GM21367 (cell line): ENCODE measurements at regions not wholly inside any gene's neighbourhood (a gene's known extent, or its start where the extent isn't known, plus 50 kb on each side); places are given as distances from the start of the nearest gene placed in this dataset.

Experiments used
- ATAC-seq: cut with Tn5 transposase; IDR thresholded peaks from one replicate; pipeline ENCODE4 v1.9.1; 2021; ENCODE audit not compliant: unreplicated experiment

DNA sequence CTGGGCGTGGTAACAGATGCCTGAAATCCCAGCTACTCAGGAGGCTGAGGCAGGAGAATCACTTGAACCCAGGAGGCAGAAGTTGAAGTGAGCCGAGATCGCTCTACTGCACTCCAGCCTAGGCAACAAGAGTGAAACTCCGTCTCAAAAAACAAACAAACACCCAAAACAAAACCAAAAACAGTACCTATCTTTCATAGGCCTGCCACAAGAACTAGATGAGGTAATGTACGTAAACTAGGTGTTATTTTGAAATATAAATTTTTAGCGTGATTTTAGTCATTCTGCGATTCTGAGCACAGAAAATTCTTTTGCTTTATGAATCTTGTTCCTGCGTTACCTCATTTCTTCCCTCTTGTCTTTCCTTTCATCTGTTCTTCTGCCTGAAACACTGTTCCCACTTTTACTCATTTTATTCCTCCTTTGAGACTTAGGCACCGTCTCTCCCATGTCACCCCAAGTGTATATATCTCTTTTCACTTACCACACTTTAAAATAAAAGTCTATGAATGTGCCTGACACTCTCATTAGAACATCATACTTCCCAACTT lies 238.2 kb upstream of the HTR2A start:
- ATAC-seq, result no peak

DNA sequence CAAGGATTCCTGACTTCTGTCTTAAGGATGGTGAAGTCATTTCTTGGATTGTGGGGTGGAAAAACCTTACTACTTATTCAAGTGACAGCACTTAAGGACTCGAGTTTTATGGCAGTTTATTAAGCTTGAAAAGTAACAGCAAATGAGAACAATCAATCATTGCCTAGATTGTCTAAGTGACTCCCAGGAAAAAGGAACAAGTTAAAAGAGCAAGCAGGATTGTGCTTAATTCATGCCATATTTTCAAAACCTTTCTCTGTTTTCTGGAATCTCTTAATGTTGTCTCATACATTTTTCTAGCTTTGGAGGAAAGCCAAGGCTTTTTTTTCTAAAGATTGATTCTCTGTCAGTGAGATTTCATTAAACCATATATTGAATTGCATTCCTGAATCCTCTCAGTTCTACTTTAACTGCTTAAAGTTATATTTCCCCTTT lies 236.2 kb upstream of the HTR2A start:
- ATAC-seq, result no peak

DNA sequence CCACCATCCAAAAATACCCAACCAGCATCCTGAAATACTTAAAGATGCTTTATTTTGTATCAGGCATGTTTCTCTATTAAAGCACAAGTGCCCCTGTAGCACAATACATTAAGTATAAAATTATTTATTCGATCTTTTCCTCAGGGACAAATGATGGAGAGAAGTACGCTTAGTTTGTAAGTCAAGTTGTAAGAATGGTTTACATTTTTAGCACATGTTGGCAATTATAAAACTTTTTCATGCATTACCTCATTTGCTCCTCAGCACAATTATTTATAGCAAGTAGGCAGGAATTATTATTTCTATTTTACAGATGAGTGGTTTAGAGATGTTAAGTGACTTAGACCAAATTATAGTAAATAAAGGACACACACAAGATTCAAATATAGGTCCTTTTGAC lies 232.6 kb upstream of the HTR2A start:
- ATAC-seq, result no peak

DNA sequence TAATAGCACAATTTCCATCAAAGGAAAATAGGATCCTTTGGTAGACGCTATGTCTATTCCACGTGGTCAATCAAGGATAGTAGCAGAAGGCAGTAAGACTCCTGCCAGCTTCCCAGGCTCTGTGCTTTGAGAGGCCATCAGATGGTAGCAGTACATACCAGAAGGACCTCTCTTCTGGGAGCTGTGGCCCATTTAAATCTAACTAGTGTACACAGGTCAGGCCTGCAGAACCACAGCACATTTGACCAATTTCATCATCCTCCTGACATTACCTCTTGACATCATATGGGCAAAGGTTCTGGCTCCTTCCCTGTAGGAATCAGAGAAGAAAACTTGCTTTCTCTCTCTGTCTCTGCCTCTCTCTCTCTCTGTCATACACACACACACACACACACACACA lies 229.6 kb upstream of the HTR2A start:
- no peak for ATAC-seq

DNA sequence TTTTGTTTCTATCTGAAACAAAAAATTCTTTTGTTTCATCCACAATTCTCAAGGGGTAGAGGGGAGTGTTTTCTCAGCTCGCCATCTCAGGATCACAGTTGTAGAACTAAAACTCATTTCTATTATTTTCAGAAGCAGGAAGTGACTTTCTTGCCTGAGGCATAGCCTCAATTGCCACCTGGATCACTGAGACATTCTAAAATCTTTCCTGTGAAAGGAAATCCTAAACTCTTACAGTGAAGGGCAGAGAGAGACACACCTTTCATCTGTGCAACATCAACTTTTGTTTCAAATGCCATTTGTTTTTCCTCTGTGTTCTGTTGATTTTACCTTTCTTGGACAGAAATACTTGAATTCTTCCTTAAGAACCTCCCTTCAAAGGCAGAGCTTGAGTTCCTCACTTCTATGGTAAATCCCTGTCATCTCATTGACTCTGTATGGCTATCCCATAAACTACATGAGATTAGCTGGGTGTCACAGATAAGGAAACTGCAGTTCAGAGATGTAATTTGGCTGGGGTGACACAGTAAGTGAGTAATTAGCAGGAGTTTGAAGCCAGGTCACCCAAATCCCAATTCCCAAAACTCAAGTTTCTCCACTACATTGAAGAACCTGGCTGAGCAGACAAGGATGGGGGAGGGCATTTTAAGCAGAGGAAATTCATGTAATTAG lies 224.4 kb upstream of the HTR2A start:
- no peak for ATAC-seq

DNA sequence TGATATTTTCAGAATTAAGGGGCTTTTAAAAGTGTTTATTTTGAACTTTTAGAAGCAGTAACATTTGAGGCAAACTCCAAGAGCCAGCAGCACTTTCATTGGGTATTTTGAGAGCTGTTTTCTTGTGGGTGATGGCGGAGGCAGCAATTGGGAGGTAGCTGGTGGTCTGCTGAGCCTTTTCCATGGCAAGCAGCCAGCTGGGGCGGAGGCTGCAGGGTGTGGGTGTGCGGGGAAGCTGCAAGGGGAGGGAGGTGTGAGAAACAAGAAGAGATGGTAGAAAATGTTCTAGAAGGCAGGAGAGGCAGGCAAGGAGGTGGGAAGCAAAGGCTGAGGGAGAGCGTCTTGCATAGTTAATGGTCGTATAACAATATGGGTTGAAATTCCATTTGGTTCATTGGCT lies 223.4 kb upstream of the HTR2A start:
- no peak for ATAC-seq

DNA sequence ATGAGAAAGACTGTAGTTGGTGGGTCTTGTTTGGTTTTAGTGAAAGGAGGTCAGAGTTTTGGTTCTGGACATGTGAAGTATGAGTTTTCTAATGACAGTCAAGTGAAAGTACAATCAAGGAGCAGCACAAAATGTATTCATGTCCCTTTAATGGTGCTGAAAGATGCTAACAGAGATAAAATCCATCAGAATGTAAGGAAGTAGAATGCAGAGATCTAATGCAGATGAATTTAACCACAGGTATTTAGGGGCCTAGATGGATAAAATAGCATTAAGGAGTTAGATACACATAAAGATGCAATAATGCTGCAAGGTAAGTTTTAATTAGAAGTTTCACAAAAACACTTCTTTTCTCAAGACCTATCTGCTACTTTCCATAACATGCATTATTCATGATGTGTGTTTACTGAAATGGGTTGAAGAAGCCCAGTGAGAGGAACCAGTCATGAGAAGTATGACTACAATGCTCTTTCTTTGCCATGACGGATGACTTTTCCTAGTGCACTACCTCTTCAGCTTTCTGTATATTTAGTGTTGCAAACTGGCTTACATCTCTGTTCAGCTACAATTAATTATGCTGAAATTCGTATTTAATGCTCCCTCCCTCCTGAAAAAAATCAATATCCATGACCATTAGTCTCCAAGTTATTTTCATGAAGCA lies 222.9 kb upstream of the HTR2A start:
- ATAC-seq, result no peak

DNA sequence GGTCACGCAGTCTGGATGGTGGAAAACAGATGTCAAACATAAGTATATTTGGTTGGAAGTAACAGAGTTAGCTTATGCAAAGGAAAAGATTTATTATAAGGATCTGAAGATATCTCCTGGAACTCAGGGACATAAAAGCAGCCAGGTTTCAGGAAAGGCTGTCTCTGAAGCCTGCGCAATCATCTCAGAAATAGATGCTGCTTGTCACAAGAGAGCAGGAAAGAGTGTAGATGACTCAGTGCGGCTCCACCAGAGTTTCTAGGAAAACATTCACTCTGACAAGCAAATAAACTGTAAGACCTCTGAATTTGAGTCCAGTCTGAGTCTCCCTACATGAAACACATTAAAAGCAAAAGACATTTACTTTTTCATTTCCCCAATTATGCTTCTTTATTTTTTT lies 220.4 kb upstream of the HTR2A start:
- no peak for ATAC-seq

DNA sequence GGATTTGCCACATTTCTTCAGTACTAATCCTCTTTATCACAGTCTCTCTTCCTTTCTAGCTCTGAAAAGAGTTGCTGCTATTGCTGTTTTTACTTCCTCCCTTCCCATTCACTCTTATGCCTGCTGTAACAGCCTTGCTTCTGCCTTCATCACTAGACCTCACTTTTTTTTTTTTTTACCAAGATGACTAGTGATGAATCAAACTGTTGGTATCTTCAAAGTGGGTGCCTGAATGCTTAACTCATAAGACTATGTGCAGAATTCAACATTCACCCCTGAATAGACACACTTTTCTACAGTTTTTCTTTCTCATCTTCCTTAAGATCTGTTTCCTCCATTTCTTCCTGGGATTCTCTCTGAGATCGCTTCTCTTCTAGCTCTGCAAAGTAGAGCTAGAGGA lies 217.2 kb upstream of the HTR2A start:
- no peak for ATAC-seq

DNA sequence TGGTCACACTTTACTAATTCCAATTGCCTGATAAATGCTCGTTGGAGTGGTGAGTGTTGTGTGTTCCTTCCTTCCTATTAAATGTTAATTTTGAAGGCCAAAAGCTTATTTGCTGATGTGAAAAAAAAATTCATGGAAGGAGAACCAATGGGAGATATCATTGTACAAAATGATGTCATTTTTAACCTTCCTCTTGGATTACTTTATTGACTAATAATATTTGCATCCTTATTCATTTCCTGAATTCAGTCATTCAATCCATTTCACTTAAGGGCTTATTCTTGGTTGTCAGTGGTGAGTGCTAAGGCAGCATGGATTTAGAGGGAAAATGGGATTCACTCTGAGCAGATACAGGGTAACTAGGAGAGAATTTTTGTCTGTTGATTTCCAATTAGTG lies 216.0 kb upstream of the HTR2A start:
- ATAC-seq, result no peak

DNA sequence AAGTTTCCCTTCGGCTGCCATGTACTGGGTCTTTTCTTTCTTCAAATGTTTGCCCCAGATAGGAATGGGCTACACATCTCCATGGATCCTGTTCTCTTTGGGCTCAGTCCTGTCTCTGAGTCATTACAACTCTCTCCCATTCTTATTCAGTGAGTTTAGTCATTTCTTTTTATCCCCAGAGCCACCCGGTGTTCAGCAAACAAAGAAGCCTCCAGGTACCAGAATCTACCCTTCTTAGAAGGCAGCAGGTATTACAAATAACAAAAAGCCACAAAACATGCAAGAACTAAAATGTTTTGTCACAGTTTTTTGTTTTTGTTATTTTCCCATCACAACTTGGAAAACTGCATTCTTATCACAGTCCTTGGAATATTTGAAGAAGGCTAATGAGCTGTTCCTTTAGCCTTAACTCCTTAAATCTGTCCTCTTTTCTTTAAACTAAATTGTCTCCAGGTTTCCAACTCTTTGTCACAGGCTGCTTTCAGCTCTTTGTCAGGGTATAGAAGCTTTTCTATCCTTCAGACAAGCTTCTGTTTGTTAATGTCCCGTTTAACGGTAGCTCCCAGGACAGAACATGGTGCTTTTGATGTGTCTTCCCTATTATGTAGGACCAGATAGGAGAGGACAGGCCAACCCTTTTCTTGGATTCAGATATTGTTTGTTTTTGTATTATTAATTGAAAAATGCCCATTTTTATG lies 215.5 kb upstream of the HTR2A start:
- no peak for ATAC-seq

DNA sequence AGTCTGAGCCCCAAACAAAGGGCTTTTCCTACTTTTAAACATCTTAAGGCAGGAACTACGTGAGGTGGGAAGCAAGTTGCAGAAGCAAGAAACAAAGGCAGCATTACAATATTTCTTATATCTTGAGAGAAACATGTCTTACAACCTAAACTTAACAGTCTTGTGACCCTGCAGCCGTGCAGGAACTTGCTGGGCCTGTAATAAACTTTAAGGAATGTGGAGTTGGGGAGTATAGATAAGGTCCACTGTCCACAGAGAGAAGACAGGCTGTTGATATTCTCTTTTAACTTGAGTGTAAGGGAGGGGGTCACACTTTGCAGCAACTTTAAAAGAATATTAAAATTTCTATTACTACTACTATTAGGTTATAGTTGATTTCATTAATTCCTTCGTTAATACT lies 214.6 kb upstream of the HTR2A start:
- no peak for ATAC-seq

DNA sequence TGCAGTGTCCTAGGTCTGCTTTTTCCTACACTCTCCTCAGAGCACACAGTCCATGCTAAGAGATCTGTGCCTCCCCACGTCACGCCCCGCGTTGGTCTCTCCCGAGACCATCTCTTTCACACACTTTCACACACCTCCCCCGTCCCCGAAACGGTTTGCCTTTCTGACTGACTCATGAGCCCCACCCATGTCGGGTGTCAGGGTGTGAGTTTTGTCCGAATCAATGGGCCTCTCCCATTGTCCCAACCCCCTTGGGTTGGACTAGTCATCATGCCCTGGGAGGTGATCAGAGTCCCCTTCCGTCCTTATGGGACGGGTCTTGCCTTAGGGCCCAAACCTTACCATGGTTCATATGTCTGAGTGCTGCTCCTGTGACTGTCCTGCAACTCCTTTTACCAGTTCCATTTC lies 214.0 kb upstream of the HTR2A start:
- no peak for ATAC-seq

DNA sequence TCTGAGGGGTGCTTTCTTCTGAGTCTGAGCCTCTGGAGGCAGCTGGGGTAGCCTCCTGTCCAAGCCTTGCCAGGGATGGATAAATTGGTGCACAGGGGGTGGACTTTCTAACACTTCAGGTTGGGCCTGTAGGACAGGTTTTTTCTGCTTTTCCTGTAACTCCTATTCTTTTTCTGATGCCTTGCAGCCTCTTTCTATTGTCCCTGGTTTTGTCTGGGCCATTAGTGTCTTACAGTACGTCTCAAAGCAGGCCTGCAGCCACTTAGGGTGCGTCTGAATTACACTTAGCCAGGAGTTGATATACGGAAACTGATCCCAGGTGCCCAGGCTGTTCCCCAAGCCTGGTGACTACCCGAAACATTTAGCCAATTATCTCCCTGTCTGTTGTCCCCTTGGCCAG lies 213.3 kb upstream of the HTR2A start:
- ATAC-seq, result no peak

DNA sequence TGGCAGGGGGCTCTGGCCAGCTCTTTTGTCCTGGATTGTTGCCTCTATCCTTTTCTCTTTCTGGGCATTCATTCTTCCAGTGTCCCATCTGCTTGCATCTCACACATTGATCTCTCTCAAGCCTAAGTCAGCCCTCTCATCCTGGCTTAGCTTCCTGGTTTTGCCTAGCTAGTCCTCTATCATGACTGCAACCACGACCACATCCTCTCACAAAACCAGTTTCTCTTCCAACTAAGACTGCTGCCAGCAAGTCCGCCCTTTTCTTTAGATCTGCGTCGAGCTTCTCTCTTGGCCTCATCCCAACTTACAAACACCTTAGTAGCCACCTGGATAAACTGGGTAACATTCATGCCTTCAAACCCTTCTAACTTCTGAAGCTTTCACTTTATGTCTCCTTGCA lies 212.2 kb upstream of the HTR2A start:
- ATAC-seq, result peak; percentile 82

DNA sequence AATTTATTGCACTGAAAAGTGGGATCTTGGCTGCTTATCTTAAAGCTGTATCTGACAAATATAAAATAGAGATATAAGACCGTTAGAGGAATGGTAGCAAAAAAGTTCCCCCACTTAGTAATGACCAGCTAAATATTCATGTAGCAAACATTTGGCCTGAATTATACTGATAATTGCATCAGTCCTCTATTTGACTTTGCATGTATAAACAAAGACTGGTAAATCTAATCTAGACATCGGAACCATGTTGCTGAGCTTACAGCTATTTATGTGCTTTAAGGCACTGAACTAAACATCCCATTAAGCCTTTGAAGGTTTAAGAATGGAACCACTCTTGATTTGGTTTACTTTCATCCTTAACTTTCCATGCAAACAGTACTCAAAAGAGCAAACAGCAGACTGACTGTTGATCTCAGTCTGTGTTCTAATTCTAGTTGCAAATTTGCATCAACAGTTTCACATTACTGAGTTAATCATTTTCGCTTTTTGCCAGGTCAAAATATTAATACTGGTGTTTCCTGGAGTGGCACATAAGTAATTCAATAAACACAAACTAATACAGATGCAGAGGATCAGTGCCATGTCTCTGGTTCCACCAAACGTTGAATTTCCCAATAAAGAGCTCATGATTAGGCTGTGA lies 203.5 kb upstream of the HTR2A start:
- ATAC-seq, result peak; percentile 93

DNA sequence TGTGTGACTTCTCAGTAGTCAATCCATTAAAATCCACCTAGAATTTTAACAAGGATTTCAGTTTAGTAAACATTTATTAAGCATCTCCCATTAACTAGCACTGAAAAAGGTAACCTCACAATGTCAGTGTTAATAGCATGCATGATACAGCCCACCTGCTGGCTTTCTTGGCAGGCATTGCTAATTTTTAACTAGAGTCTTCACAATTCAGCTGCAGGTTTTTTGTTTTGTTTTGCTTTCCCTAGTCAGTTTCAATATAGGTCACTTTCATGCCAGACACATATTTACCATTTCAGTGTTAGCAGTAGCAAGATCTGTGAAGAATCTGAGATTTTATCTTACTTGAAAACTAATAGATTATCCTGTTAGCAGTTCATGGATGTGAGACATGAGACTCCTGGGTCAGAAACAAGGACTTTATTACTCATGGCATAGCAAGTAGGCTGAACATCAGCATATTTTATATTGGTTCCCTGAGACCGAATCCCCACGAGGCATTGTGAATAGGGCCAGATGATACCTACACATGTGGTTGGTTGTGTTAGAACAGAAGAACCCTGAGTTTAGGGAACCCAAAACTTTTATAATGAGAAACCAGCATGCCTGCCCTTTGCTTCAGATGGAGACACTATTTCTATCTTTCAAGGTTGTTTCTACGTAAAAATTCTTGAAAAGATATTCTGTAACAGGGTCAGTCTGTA lies 198.0 kb upstream of the HTR2A start:
- ATAC-seq, result peak; percentile 80

DNA sequence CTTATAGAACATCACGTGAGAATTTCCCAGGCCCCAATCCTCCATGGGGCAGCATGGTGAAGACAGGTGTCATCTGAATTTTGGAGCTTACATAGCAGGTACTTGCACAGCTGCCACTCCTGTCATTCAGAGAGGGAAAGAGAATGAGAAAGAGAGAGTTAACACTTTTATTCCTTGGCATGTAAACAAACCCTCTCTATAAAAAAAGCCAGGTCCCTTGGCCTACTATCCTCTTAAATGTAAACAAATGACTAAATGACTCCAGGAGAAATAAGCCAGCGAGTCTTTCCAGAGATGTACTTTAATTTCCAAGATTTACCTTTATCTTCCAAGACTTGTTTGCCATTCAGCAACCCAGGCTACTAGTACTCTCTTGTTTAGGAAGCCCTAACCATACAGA lies 195.3 kb upstream of the HTR2A start:
- ATAC-seq, result no peak

DNA sequence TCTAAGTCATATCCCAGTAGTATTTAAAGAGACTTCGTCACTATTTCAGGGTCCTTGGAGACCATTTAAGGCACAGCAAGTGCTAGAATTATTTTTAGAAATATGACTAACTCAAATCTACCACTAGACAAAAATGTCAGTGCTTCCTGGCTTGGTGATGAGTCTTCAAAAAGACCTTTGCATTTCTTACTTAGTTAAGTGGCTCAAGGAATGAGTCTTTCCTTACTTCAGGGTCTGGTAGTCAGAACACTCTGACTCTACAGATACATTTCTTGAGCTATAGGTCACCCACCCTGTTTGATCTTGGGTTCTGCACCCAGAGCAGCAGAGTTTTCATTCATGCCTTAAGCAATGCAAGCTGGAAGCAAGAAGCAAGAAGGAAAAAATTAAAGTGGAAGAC lies 191.0 kb upstream of the HTR2A start:
- ATAC-seq, result no peak

DNA sequence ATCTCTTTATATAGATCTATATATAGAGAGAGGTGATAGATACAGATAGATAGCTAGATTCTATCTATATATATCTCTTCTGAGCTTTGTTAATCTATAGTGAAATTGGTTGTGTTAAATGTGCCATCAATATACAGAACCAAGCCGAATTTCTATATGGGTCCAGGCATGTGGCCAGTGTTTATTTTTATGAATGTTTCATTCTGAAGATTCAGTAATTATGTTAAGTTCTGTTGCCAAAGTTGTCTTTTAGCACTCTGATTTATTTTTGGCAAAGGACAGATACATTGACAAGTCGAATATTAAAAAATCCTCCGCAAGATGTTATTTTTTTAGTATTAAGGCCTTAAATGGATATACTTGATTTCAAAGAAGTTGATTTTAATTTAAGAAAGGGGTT lies 190.4 kb upstream of the HTR2A start:
- ATAC-seq, result no peak

DNA sequence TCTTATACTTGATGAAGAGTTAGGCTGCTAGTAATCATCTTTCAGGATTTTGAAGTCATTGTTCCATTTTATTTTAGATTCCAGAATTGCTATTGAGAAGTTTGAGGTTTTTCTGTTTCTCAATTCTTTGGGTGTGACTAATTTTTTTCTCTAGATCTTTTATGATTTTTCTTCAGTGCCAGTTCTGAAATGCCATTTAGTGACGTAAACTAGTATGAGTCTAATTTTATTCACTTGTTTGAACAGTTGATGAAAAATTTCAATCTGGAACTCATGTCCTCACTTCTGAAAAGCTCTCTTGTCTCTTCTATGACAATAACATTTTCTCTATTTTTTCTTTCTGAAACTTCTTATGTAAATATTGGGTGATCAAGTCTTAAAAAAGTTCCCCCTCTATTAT lies 188.5 kb upstream of the HTR2A start:
- ATAC-seq, result no peak
